ENCODE measurements at regions not wholly inside any gene's neighbourhood (a gene's known extent, or its start where the extent isn't known, plus 50 kb on each side); places are given as distances from the start of the nearest gene placed in this dataset.
"Not testable (repeated sequence)": the region's sequence is repeated elsewhere in the genome, so short reads cannot be mapped to it uniquely, and the experiment has no call there.

GRCh38 chr12:33093534-33093933 is 197.0 kb upstream of the PKP2 start:
- intact Hi-C loops (cut with DNase I), result no loop called here
- no peaks in the 10 kb centered on the region for H3K36me3 ChIP-seq
- H3K27me3 ChIP-seq, result no peaks in the 10 kb centered on the region
- no peaks in the 10 kb centered on the region for H3K4me1 ChIP-seq
- H3K27ac ChIP-seq, result no peak overlapping the region
- TF ChIP-seq POLR2A (IDR thresholded peaks at IDR 0.05), result no peak
- TF ChIP-seq, protein P1, sequence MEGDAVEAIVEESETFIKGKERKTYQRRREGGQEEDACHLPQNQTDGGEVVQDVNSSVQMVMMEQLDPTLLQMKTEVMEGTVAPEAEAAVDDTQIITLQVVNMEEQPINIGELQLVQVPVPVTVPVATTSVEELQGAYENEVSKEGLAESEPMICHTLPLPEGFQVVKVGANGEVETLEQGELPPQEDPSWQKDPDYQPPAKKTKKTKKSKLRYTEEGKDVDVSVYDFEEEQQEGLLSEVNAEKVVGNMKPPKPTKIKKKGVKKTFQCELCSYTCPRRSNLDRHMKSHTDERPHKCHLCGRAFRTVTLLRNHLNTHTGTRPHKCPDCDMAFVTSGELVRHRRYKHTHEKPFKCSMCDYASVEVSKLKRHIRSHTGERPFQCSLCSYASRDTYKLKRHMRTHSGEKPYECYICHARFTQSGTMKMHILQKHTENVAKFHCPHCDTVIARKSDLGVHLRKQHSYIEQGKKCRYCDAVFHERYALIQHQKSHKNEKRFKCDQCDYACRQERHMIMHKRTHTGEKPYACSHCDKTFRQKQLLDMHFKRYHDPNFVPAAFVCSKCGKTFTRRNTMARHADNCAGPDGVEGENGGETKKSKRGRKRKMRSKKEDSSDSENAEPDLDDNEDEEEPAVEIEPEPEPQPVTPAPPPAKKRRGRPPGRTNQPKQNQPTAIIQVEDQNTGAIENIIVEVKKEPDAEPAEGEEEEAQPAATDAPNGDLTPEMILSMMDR (IDR thresholded peaks at IDR 0.05), result no peak
- H3K4me3 ChIP-seq, result no peak overlapping the region
- no peaks in the 10 kb centered on the region for H3K9me3 ChIP-seq
- WGBS, 2 donors, result 59 to 63% methylated on average over 2 of the region's 2 CpGs
- no peak for DNase-seq

- H3K27me3 ChIP-seq; H3K4me3 ChIP-seq; intact Hi-C loops (cut with DNase I); H3K4me1 ChIP-seq; H3K9me3 ChIP-seq; H3K36me3 ChIP-seq; DNase-seq; H3K27ac ChIP-seq: not testable (repeated sequence)
- 70 to 75% methylated on average over 1 of the region's 1 CpG for WGBS, 2 donors
Measured at GRCh38 chr12:33087876-33088275, 191.3 kb upstream of the PKP2 start.

DNA sequence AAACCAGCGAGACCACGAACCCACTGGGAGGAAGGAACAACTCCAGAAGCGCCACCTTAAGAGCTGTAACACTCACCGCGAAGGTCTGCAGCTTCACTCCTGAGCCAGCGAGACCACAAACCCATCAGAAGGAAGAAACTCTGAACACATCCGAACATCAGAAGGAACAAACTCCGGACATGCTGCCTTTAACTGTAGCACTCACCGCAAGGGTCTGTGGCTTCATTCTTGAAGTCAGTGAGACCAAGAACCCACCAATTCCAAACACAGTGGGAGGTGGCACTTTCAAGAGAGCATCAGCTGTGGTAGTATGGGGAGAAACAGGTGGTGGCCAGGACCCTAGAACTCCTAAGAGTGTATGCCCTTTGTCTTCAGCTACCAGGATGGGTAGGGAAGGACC is 179.8 kb upstream of the PKP2 start:
- DNase-seq; H3K4me3 ChIP-seq; H3K4me1 ChIP-seq; H3K27ac ChIP-seq; H3K36me3 ChIP-seq; H3K27me3 ChIP-seq; H3K9me3 ChIP-seq; intact Hi-C loops (cut with DNase I): not testable (repeated sequence)
- 71 to 100% methylated on average over 1 to 3 of the region's 9 CpGs for WGBS, 2 donors

DNA sequence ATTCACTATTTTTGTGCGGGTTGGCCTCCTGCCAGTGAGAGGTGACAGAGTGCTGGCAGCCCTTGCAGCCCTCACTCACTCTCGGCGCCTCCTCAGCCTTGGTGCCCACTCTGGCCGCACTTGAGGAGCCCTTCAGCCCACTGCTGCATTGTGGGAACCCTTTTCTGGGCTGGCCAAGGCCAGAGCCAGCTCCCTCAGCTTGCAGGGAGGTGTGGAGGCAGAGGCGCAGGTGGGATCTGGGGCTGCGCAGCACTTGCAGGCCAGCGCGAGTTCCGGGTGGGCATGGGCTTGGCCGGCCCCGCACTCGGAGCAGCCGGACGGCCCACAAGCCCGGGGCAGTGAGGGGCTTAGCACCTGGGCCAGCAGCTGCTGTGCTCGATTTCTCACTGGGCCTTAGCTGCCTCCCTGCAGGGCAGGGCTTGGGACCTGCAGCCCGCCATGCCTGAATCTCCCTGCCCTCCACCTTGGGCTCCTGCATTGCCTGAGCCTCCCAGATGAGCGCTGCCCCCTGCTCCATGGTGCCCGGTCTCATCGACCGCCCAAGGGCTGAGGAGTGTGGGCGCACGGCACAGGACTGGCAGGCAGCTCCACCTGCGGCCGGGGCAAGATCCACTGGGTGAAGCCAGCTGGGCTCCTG is 178.7 kb upstream of the PKP2 start:
- H3K27ac ChIP-seq; intact Hi-C loops (cut with DNase I); H3K4me1 ChIP-seq; H3K9me3 ChIP-seq; H3K36me3 ChIP-seq; H3K4me3 ChIP-seq; H3K27me3 ChIP-seq; DNase-seq: not testable (repeated sequence)
- 71 to 80% methylated on average over 1 to 3 of the region's 25 CpGs for WGBS, 2 donors

- DNase-seq, result no peak
- no peaks in the 10 kb centered on the region for H3K27me3 ChIP-seq
- no peak for TF ChIP-seq POLR2A (IDR thresholded peaks at IDR 0.05)
- TF ChIP-seq, protein P1 (IDR thresholded peaks at IDR 0.05), result no peak
- no peaks in the 10 kb centered on the region for H3K4me1 ChIP-seq
- intact Hi-C loops (cut with DNase I), result no loop called here
- H3K27ac ChIP-seq, result no peak overlapping the region
- H3K4me3 ChIP-seq, result no peak overlapping the region
- no peaks in the 10 kb centered on the region for H3K36me3 ChIP-seq
- no peaks in the 10 kb centered on the region for H3K9me3 ChIP-seq
Measured at GRCh38 chr12:33061844-33062243, 165.3 kb upstream of the PKP2 start.

GRCh38 chr12:33054371-33054770 is 157.8 kb upstream of the PKP2 start:
- Histone ChIP-seq H3K4me1 (no peaks in the 10 kb centered on the region), H3K4me3 (no peak overlapping the region), H3K27ac (no peak overlapping the region), H3K36me3 (no peaks in the 10 kb centered on the region), H3K9me3 (no peaks in the 10 kb centered on the region), H3K27me3 (no peaks in the 10 kb centered on the region)
- intact Hi-C loops (cut with DNase I), result no loop called here
- DNase-seq, result no peak
- TF ChIP-seq POLR2A (IDR thresholded peaks at IDR 0.05), result no peak
- TF ChIP-seq, protein P1 (IDR thresholded peaks at IDR 0.05), result no peak
- 62 to 75% methylated on average over 3 of the region's 3 CpGs for WGBS, 2 donors

Data from esophagus squamous epithelium (tissue), 5 donors.